Nephron (organoid): ENCODE measurements at regions not wholly inside any gene's neighbourhood (a gene's known extent, or its start where the extent isn't known, plus 50 kb on each side); places are given as distances from the start of the nearest gene placed in this dataset.
"Not testable (repeated sequence)": the region's sequence is repeated elsewhere in the genome, so short reads cannot be mapped to it uniquely, and the experiment has no call there.

ENCODE experiments used
- H3K27ac Mint-ChIP-seq, 3 experiments: 2 replicates each; pipeline ENCODE4 v1.8.0; 2020; ENCODE audit warnings: mixed read lengths in 3 of 3, mild to moderate bottlenecking in 2 of 3, moderate library complexity in 1 of 3
- H3K27me3 Mint-ChIP-seq: 2 replicates; pipeline ENCODE4 v1.8.0; 2021; ENCODE audit warnings: low read depth, mild to moderate bottlenecking, moderate library complexity, mixed read lengths
- H3K36me3 Mint-ChIP-seq: 2 replicates; pipeline ENCODE4 v1.8.0; 2020; ENCODE audit warnings: low read depth, mixed read lengths
- H3K4me1 Mint-ChIP-seq: 2 replicates; pipeline ENCODE4 v1.8.0; 2020; ENCODE audit warnings: mixed read lengths
- H3K4me3 Mint-ChIP-seq, 3 experiments: 2 replicates each; pipeline ENCODE4 v1.8.0; 2020; ENCODE audit warnings: mild to moderate bottlenecking in 3 of 3, mixed read lengths in 3 of 3, moderate library complexity in 2 of 3
- H3K9me3 Mint-ChIP-seq: 2 replicates; pipeline ENCODE4 v1.8.0; 2020; ENCODE audit warnings: mixed read lengths
- TF ChIP-seq, protein P1 (sequence below), 3 experiments: fragments of 200-600 bp; sonication (generic); IDR thresholded peaks; one replicate each; pipeline ENCODE4 v1.5.0; 2021; ENCODE audit warnings: antibody characterized with exemption in 3 of 3; ENCODE audit not compliant: unreplicated experiment in 3 of 3

DNA sequence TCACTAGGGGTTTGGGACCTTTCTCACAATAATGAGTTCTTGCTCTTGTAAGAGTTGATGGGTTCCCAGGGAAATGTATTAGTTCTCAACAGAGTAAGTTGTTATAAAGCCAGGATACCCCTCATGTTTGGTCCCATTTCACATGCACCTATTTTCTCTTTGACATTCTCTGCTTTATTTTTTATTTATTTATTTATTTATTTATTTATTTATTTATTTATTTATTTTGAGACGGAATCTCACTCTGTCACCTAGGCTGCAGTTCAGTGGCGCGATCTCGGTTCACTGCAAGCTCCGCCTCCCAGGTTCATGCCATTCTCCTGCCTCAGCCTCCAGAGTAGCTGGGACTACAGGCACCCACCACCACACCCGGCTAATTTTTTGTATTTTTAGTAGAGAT is 52.2 kb downstream of the ACTRT1 start:
- H3K36me3 Mint-ChIP-seq, H3K4me3 Mint-ChIP-seq, H3K27ac Mint-ChIP-seq, H3K27me3 Mint-ChIP-seq, H3K4me1 Mint-ChIP-seq: not testable (repeated sequence)
- H3K9me3 Mint-ChIP-seq, result peaks cover 32% of the 10 kb centered on the region

DNA sequence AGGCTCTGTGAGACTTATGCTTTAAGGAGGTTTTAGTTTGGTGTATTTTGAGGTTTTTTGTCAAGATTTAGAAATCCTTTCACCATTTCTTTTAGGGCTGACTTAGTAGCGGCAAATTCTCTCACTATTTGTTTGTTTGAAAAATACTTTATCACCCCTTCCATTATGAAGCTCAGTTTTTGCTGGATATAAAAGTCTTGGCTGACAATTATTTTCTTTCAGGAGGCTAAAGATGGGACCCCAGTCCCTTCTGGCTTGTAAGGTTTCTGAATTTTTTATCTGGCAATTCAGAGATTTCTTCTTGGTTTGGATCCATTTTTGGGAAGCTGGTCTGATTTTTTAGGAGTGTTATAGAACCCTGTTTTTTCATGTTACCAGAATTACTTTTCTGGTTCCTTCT is 88.5 kb downstream of the ACTRT1 start:
- TF ChIP-seq, protein P1, sequence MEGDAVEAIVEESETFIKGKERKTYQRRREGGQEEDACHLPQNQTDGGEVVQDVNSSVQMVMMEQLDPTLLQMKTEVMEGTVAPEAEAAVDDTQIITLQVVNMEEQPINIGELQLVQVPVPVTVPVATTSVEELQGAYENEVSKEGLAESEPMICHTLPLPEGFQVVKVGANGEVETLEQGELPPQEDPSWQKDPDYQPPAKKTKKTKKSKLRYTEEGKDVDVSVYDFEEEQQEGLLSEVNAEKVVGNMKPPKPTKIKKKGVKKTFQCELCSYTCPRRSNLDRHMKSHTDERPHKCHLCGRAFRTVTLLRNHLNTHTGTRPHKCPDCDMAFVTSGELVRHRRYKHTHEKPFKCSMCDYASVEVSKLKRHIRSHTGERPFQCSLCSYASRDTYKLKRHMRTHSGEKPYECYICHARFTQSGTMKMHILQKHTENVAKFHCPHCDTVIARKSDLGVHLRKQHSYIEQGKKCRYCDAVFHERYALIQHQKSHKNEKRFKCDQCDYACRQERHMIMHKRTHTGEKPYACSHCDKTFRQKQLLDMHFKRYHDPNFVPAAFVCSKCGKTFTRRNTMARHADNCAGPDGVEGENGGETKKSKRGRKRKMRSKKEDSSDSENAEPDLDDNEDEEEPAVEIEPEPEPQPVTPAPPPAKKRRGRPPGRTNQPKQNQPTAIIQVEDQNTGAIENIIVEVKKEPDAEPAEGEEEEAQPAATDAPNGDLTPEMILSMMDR (IDR thresholded peaks at IDR 0.05; ENCODE audit: unreplicated experiment in 3 of 3), result no peak
- H3K27me3 Mint-ChIP-seq, result peaks cover 4% of the 10 kb centered on the region
- no peak overlapping the region for H3K4me3 Mint-ChIP-seq
- H3K27ac Mint-ChIP-seq, result no peak overlapping the region
- H3K9me3 Mint-ChIP-seq, result peaks cover 17% of the 10 kb centered on the region
- no peaks in the 10 kb centered on the region for H3K4me1 Mint-ChIP-seq
- no peaks in the 10 kb centered on the region for H3K36me3 Mint-ChIP-seq

DNA sequence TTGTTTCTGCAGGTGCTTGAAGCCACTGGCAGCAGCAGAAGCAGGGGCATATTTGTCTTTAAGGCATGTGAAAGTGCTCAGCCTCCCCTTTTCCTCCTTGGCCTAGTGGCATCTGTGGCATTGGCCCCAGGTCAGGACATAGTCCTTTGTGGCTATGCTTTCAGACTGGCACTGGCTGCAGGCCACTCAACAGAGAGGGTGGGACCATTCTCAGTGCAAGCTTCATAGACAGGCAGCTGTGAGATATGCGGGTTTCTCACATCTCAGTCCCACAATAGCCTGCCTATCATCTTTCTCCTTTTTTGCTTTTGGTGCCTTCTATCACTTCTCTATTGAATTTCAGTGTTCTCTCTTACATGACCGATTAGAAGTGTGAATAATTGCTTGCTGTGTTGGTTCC is 104.8 kb downstream of the ACTRT1 start:
- Mint-ChIP-seq H3K4me3 (no peak overlapping the region), H3K27me3 (no peaks in the 10 kb centered on the region), H3K4me1 (no peaks in the 10 kb centered on the region), H3K27ac (no peak overlapping the region), H3K9me3 (peaks cover 5% of the 10 kb centered on the region), H3K36me3 (no peaks in the 10 kb centered on the region)
- TF ChIP-seq, protein P1 (IDR thresholded peaks at IDR 0.05; ENCODE audit: unreplicated experiment in 3 of 3), result no peak

DNA sequence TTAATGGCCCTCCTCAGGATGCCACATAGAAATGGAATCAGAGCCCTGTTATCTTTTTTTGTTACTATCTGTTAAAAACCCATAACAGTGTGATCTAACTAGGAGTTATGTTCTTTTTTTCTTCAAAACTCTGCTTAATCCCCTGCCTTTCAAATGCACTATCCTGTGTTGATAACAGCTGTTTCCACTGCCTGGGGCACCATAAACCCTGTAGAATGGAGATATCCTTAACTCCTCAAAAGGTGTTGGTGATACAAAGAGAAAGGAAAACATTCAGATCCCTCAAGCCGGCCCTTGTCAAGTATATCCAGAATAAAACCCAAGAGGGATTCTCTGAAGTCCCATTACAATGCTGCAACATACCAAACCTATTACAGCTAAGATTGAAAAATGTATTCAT is 108.6 kb downstream of the ACTRT1 start:
- H3K4me3 Mint-ChIP-seq, result no peak overlapping the region
- H3K4me1 Mint-ChIP-seq, result no peaks in the 10 kb centered on the region

DNA sequence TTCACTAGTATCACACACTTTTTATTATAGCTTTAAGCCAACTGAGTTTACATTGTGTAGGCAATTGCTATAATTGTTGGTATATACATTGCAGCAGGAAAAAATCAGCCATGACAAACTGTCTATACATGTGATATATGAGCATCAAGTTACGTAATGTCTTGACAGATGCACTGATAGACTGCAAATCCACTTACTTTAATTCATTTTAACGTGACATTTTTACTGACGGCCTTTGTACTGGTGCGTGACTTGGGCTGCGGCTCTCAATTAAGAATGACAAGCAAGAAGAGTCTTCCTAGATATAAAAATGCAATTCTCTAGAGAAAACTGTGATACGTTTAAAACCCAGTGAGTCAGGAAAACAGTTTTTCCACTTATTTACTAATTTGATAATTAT is 143.8 kb downstream of the ACTRT1 start:
- Mint-ChIP-seq H3K4me3 (no peak overlapping the region), H3K27ac (no peak overlapping the region), H3K36me3 (no peaks in the 10 kb centered on the region), H3K27me3 (no peaks in the 10 kb centered on the region), H3K4me1 (no peaks in the 10 kb centered on the region), H3K9me3 (peaks cover 12% of the 10 kb centered on the region)
- TF ChIP-seq, protein P1 (IDR thresholded peaks at IDR 0.05; ENCODE audit: unreplicated experiment in 3 of 3), result no peak

More for the DNA sequence above, 108.6 kb downstream of the ACTRT1 start:
- no peaks in the 10 kb centered on the region for H3K27me3 Mint-ChIP-seq
- H3K36me3 Mint-ChIP-seq, result no peaks in the 10 kb centered on the region
- H3K27ac Mint-ChIP-seq, result no peak overlapping the region
- TF ChIP-seq, protein P1 (IDR thresholded peaks at IDR 0.05; ENCODE audit: unreplicated experiment in 3 of 3), result no peak
- H3K9me3 Mint-ChIP-seq, result peaks cover 8% of the 10 kb centered on the region

DNA sequence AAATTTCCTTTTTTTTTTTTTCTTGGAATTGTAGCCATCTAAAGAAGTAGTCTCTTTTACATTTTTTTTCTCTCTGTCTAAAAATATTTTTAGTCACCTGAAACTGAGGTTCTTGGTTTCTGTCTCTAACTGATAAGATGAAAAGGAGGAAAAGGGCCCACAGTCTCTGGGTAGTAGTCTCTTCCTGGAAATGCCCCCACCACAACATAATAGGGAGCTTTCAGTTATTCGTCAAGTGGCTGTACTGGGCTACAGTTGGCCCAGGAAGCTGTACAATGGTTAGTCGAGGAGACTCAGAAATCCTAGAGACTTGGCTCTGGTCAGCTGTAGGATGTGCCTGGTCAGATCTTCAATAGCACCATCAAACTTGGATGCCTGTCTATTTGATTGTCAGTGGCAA is 163.4 kb downstream of the ACTRT1 start:
- H3K27ac Mint-ChIP-seq, result no peak overlapping the region
- TF ChIP-seq, protein P1 (IDR thresholded peaks at IDR 0.05; ENCODE audit: unreplicated experiment in 3 of 3), result no peak
- H3K27me3 Mint-ChIP-seq, result no peaks in the 10 kb centered on the region

More for the DNA sequence above, 163.4 kb downstream of the ACTRT1 start:
- Mint-ChIP-seq H3K36me3 (no peaks in the 10 kb centered on the region), H3K4me3 (no peak overlapping the region), H3K9me3 (peaks cover 7% of the 10 kb centered on the region), H3K4me1 (no peaks in the 10 kb centered on the region)
